ENCODE measurements at regions not wholly inside any gene's neighbourhood (a gene's known extent, or its start where the extent isn't known, plus 50 kb on each side); places are given as distances from the start of the nearest gene placed in this dataset.
A peak's percentile ranks its signal among the peaks of the same experiment; 100 is the strongest.

GRCh38 chr13:30143666-30144400 is 163.5 kb downstream of the KATNAL1 start:
- H3K27ac ChIP-seq (ENCODE audit: low read depth in 2 of 2, low read length in 2 of 2), result no peak overlapping the region
- no peak overlapping the region for H3K4me3 ChIP-seq (ENCODE audit: low read length in 3 of 3)
- intact Hi-C loops (cut with DNase I), result no loop called here
- no peak overlapping the region for H3K9ac ChIP-seq (ENCODE audit: low read length in 3 of 3)
- DNase-seq (no peak), FAIRE-seq (no peak)
- H3K27me3 ChIP-seq (ENCODE audit: control insufficient read depth, insufficient read depth, low read length), result no peaks in the 10 kb centered on the region
- no peaks in the 10 kb centered on the region for H3K9me3 ChIP-seq (ENCODE audit: control insufficient read depth in 2 of 3, insufficient read depth in 1 of 3, low read length in 3 of 3)
- TF ChIP-seq, protein P1, sequence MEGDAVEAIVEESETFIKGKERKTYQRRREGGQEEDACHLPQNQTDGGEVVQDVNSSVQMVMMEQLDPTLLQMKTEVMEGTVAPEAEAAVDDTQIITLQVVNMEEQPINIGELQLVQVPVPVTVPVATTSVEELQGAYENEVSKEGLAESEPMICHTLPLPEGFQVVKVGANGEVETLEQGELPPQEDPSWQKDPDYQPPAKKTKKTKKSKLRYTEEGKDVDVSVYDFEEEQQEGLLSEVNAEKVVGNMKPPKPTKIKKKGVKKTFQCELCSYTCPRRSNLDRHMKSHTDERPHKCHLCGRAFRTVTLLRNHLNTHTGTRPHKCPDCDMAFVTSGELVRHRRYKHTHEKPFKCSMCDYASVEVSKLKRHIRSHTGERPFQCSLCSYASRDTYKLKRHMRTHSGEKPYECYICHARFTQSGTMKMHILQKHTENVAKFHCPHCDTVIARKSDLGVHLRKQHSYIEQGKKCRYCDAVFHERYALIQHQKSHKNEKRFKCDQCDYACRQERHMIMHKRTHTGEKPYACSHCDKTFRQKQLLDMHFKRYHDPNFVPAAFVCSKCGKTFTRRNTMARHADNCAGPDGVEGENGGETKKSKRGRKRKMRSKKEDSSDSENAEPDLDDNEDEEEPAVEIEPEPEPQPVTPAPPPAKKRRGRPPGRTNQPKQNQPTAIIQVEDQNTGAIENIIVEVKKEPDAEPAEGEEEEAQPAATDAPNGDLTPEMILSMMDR (IDR thresholded peaks at IDR 0.05; ENCODE audit: borderline replicate concordance, extremely low read depth, insufficient read depth), result no peak
- H3K36me3 ChIP-seq (ENCODE audit: control insufficient read depth in 2 of 3, insufficient read depth in 3 of 3, low read length in 3 of 3), result no peaks in the 10 kb centered on the region
- H3K4me1 ChIP-seq (ENCODE audit: control insufficient read depth in 2 of 3, insufficient read depth in 2 of 3, low read depth in 1 of 3, low read length in 3 of 3), result peaks cover 0 to 10% (median 5%) of the 10 kb centered on the region in 3 donors

- Histone ChIP-seq H3K9ac (ENCODE audit: low read length in 3 of 3) (no peak overlapping the region), H3K36me3 (ENCODE audit: control insufficient read depth in 2 of 3, insufficient read depth in 3 of 3, low read length in 3 of 3) (no peaks in the 10 kb centered on the region), H3K9me3 (ENCODE audit: control insufficient read depth in 2 of 3, insufficient read depth in 1 of 3, low read length in 3 of 3) (no peaks in the 10 kb centered on the region), H3K4me1 (ENCODE audit: control insufficient read depth in 2 of 3, insufficient read depth in 2 of 3, low read depth in 1 of 3, low read length in 3 of 3) (peaks cover 0 to 10% (median 5%) of the 10 kb centered on the region in 3 donors), H3K4me3 (ENCODE audit: low read length in 3 of 3) (no peak overlapping the region), H3K27me3 (ENCODE audit: control insufficient read depth, insufficient read depth, low read length) (no peaks in the 10 kb centered on the region), H3K27ac (ENCODE audit: low read depth in 2 of 2, low read length in 2 of 2) (peak overlapping the region in 1 of 2 donors; percentile 48)
- DNase-seq (peak in 4 of 5 donors; percentile 75 to 82 (median 81)), FAIRE-seq (no peak)
- TF ChIP-seq, protein P1 (IDR thresholded peaks at IDR 0.05; ENCODE audit: borderline replicate concordance, extremely low read depth, insufficient read depth), result no peak
- intact Hi-C loops (cut with DNase I), result no loop called here
These were observed 164.7 kb downstream of the KATNAL1 start for GRCh38 chr13:30142486-30143211.

GRCh38 chr13:30141775-30142485 is 165.4 kb downstream of the KATNAL1 start:
- Histone ChIP-seq H3K9ac (ENCODE audit: low read length in 3 of 3) (no peak overlapping the region), H3K27me3 (ENCODE audit: control insufficient read depth, insufficient read depth, low read length) (no peaks in the 10 kb centered on the region), H3K4me3 (ENCODE audit: low read length in 3 of 3) (no peak overlapping the region), H3K36me3 (ENCODE audit: control insufficient read depth in 2 of 3, insufficient read depth in 3 of 3, low read length in 3 of 3) (no peaks in the 10 kb centered on the region), H3K9me3 (ENCODE audit: control insufficient read depth in 2 of 3, insufficient read depth in 1 of 3, low read length in 3 of 3) (no peaks in the 10 kb centered on the region), H3K4me1 (ENCODE audit: control insufficient read depth in 2 of 3, insufficient read depth in 2 of 3, low read depth in 1 of 3, low read length in 3 of 3) (peaks cover 0 to 10% (median 5%) of the 10 kb centered on the region in 3 donors), H3K27ac (ENCODE audit: low read depth in 2 of 2, low read length in 2 of 2) (no peak overlapping the region)
- intact Hi-C loops (cut with DNase I), result no loop called here
- no peak for DNase-seq
- TF ChIP-seq, protein P1 (IDR thresholded peaks at IDR 0.05; ENCODE audit: borderline replicate concordance, extremely low read depth, insufficient read depth), result no peak
- no peak for FAIRE-seq

Measured in kidney (tissue), 13 donors.